Hepatocyte (in vitro differentiated cells): ENCODE measurements at regions not wholly inside any gene's neighbourhood (a gene's known extent, or its start where the extent isn't known, plus 50 kb on each side); places are given as distances from the start of the nearest gene placed in this dataset.

Experiments
- EZH2 ChIP-seq: fragments of 200-600 bp; sonication (generic); IDR thresholded peaks from 2 replicates; pipeline ENCODE4 v1.6.1; 2016; ENCODE audit warnings: antibody characterized with exemption, mild to moderate bottlenecking, borderline replicate concordance
- TF ChIP-seq, protein P1 (sequence below): fragments of 200-600 bp; sonication (generic); IDR thresholded peaks from 2 replicates; pipeline ENCODE4 v1.5.1; 2016; ENCODE audit warnings: antibody characterized with exemption, mild to moderate bottlenecking; ENCODE audit not compliant: poor library complexity

DNA sequence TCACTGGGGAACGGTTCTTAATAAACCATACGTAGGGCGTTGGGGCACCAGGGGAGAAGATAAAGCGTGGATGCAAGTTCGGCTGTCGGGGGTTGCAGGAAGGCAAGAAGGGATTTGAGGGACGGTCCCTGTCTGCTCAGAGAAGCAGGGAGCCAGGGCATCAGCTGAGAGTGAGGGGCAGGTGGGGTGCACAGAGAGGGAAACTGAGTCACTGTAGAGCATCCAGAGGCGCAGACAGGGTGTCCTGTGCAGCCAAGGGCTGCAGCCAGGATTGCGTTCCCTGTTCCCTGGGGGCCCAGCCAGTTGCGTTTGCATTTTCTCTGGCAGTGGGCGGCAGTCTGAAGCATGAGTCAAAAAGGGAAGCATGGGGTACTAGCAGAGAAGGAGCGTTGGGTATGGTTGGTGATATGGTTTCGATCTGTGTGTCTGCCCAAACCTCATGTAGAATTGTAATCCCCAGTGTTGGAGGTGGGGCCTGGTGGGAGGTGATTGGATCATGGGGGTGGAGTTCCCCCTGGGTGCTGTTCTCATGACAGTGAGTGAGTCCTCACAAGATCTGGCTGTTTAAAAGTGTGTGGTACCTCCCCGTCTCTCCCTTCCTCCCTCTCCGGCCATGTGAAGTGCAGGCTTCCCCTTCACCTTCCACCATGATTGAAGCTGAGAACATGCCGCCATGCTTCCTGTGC, 202.9 kb downstream of the NDUFA10 start:
- TF ChIP-seq, protein P1, sequence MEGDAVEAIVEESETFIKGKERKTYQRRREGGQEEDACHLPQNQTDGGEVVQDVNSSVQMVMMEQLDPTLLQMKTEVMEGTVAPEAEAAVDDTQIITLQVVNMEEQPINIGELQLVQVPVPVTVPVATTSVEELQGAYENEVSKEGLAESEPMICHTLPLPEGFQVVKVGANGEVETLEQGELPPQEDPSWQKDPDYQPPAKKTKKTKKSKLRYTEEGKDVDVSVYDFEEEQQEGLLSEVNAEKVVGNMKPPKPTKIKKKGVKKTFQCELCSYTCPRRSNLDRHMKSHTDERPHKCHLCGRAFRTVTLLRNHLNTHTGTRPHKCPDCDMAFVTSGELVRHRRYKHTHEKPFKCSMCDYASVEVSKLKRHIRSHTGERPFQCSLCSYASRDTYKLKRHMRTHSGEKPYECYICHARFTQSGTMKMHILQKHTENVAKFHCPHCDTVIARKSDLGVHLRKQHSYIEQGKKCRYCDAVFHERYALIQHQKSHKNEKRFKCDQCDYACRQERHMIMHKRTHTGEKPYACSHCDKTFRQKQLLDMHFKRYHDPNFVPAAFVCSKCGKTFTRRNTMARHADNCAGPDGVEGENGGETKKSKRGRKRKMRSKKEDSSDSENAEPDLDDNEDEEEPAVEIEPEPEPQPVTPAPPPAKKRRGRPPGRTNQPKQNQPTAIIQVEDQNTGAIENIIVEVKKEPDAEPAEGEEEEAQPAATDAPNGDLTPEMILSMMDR: no peak
- TF ChIP-seq EZH2: no peak
